Thyroid gland (tissue), 4 donors: ENCODE measurements at regions not wholly inside any gene's neighbourhood (a gene's known extent, or its start where the extent isn't known, plus 50 kb on each side); places are given as distances from the start of the nearest gene placed in this dataset.

Experiments
- CTCF ChIP-seq, 6 experiments: fragments of 200-600 bp in 3 of 6; fragments of 450-650 bp in 3 of 6; sonication (generic) in 3 of 6; IDR thresholded peaks; one replicate each; pipeline ENCODE4 v1.5.1; 2016 to 2019; ENCODE audit warnings: antibody characterized with exemption in 6 of 6, mild to moderate bottlenecking in 2 of 6, inconsistent platforms in 1 of 6, moderate library complexity in 1 of 6
- POLR2A ChIP-seq, 2 donors: fragments of 450-650 bp; IDR thresholded peaks; one replicate each; pipeline ENCODE4 v1.6.1; 2017; ENCODE audit warnings: antibody characterized with exemption in 2 of 2, mild to moderate bottlenecking in 2 of 2, moderate library complexity in 1 of 2

- TF ChIP-seq CTCF (IDR thresholded peaks at IDR 0.05) (peak; percentile 33 to 64 (median 48)), POLR2A (IDR thresholded peaks at IDR 0.05) (no peak)
Observed at GRCh38 chr6:80605165-80605989, 498.9 kb downstream of the BCKDHB start.
